Neuronal stem cell (in vitro differentiated cells): ENCODE measurements at regions not wholly inside any gene's neighbourhood (a gene's known extent, or its start where the extent isn't known, plus 50 kb on each side); places are given as distances from the start of the nearest gene placed in this dataset.
"Not testable (repeated sequence)": the region's sequence is repeated elsewhere in the genome, so short reads cannot be mapped to it uniquely, and the experiment has no call there.

Experiments used
- DNase-seq: peaks from one replicate; pipeline ENCODE4 v3.0.0-alpha.2; 2013; ENCODE audit warnings: low spot score
- H2AFZ ChIP-seq: one replicate; pipeline ENCODE4 v1.6.1; 2013; ENCODE audit warnings: mild to moderate bottlenecking, low read length, inconsistent platforms
- H2AK5ac ChIP-seq: 2 replicates; pipeline ENCODE4 v1.6.1; 2013; ENCODE audit warnings: low read depth, mild to moderate bottlenecking, inconsistent platforms, low read length, moderate library complexity, mixed read lengths
- H2BK120ac ChIP-seq: 2 replicates; pipeline ENCODE4 v1.6.1; 2013; ENCODE audit warnings: low read depth, mild to moderate bottlenecking, inconsistent platforms, low read length, moderate library complexity, mixed read lengths
- H2BK12ac ChIP-seq: one replicate; pipeline ENCODE4 v1.6.1; 2013; ENCODE audit warnings: low read length, inconsistent platforms
- H2BK15ac ChIP-seq: 2 replicates; pipeline ENCODE4 v1.6.1; 2013; ENCODE audit warnings: mild to moderate bottlenecking, low read length, inconsistent platforms, mixed read lengths
- H2BK5ac ChIP-seq: one replicate; pipeline ENCODE4 v1.6.1; 2013; ENCODE audit warnings: inconsistent platforms, mild to moderate bottlenecking, low read length, moderate library complexity
- H3K14ac ChIP-seq: one replicate; pipeline ENCODE4 v1.6.1; 2013; ENCODE audit warnings: low read length, inconsistent platforms
- H3K18ac ChIP-seq: 2 replicates; pipeline ENCODE4 v1.6.1; 2013; ENCODE audit warnings: low read length, inconsistent platforms
- H3K23ac ChIP-seq: 2 replicates; pipeline ENCODE4 v1.6.1; 2013; ENCODE audit warnings: low read depth, mild to moderate bottlenecking, mixed read lengths, low read length, inconsistent platforms; ENCODE audit not compliant: poor library complexity
- H3K27ac ChIP-seq: replicated peaks from 3 replicates; pipeline ENCODE4 v1.5.1; 2013; ENCODE audit warnings: low read length, inconsistent platforms
- H3K27me3 ChIP-seq, 3 experiments: 2 replicates each; pipeline ENCODE4 v1.6.1; 2013; ENCODE audit warnings: low read length in 3 of 3, mild to moderate bottlenecking in 2 of 3, inconsistent platforms in 1 of 3, low read depth in 1 of 3, mixed read lengths in 1 of 3, moderate library complexity in 1 of 3; ENCODE audit not compliant: control insufficient read depth in 3 of 3, insufficient read depth in 3 of 3
- H3K36me3 ChIP-seq, 2 donors: replicated peaks in 1 of 2; 2 replicates each; pipeline ENCODE4 v1.6.1; 2013; ENCODE audit warnings: low read length in 2 of 2; ENCODE audit not compliant: control insufficient read depth in 2 of 2, insufficient read depth in 2 of 2
- H3K4ac ChIP-seq: 2 replicates; pipeline ENCODE4 v1.6.1; 2013; ENCODE audit warnings: inconsistent platforms, mild to moderate bottlenecking, low read length, moderate library complexity
- H3K4me1 ChIP-seq, 2 donors: 1 replicate in 1 of 2; 2 replicates in 1 of 2; pipeline ENCODE4 v1.6.1; 2013; ENCODE audit warnings: low read length in 2 of 2, low read depth in 1 of 2; ENCODE audit not compliant: control insufficient read depth in 2 of 2, insufficient read depth in 1 of 2
- H3K4me2 ChIP-seq: one replicate; pipeline ENCODE4 v1.6.1; 2013; ENCODE audit warnings: mild to moderate bottlenecking, low read length, inconsistent platforms; ENCODE audit not compliant: insufficient read depth, poor library complexity, severe bottlenecking
- H3K4me3 ChIP-seq, 2 donors: 2 replicates each; pipeline ENCODE4 v1.5.1; 2013; ENCODE audit warnings: low read length in 2 of 2, mild to moderate bottlenecking in 2 of 2, inconsistent platforms in 1 of 2, moderate library complexity in 1 of 2
- H3K79me1 ChIP-seq: one replicate; pipeline ENCODE4 v1.6.1; 2013; ENCODE audit warnings: low read depth, mild to moderate bottlenecking, inconsistent platforms, low read length, moderate library complexity
- H3K9ac ChIP-seq: one replicate; pipeline ENCODE4 v1.6.1; 2013; ENCODE audit warnings: mild to moderate bottlenecking, low read depth, low read length, inconsistent platforms; ENCODE audit not compliant: poor library complexity
- H3K9me3 ChIP-seq, 2 donors: replicated peaks in 1 of 2; 2 replicates each; pipeline versions ENCODE3 to v1.6.1; 2013; ENCODE audit warnings: low read length in 2 of 2, mild to moderate bottlenecking in 2 of 2, inconsistent platforms in 1 of 2, low read depth in 1 of 2, mixed read lengths in 1 of 2, moderate library complexity in 1 of 2; ENCODE audit not compliant: control insufficient read depth in 2 of 2, insufficient read depth in 1 of 2
- H4K8ac ChIP-seq: one replicate; pipeline ENCODE4 v1.6.1; 2013; ENCODE audit warnings: low read depth, mild to moderate bottlenecking, inconsistent platforms, low read length, moderate library complexity
- H4K91ac ChIP-seq: one replicate; pipeline ENCODE4 v1.6.1; 2013; ENCODE audit warnings: low read length, low read depth, mild to moderate bottlenecking, inconsistent platforms; ENCODE audit not compliant: poor library complexity
- WGBS, 2 donors: extraction: QIAGEN DNeasy Blood & Tissue Kit; methylation state at CpG; one replicate each; pipeline ENCODE4 v1.1.7; 2013; ENCODE audit warnings: missing lambda C conversion rate in 2 of 2, mixed read lengths in 1 of 2; ENCODE audit not compliant: insufficient read length in 2 of 2, insufficient replicate concordance in 1 of 2; ENCODE audit errors: extremely low coverage in 2 of 2; 5-methylcytosine and 5-hydroxymethylcytosine counted together

DNA sequence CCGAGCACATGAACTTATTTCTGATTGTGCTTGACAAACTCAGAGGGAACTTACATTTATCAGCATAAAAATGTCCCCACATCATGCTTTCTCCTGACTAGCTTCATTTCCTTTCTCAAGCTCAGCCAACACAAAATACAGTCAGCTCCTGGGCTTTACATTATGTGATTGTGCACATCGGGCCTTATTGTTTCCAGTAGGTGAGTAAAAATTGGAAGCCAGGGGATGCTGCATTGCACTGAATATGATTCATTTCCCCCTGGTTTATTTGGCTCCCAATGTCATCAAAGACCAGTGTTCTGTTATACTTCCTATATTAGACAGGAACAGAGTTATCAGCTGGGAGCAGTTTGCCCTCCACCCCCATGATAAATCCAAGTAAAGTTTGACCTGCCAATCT lies 521.8 kb downstream of the RMST start:
- DNase-seq = no peak
- no peak overlapping the region for H3K27ac ChIP-seq
- no peaks in the 10 kb centered on the region for H3K36me3 ChIP-seq
- H3K9me3 ChIP-seq = no peaks in the 10 kb centered on the region
- WGBS, 2 donors = no CpG with 5 or more reads among the region's 2 CpGs
- H3K79me1 ChIP-seq = no peaks in the 10 kb centered on the region
- H3K4me1 ChIP-seq = no peaks in the 10 kb centered on the region
- H3K27me3 ChIP-seq = no peaks in the 10 kb centered on the region
- no peak overlapping the region for H2BK12ac ChIP-seq
- no peak overlapping the region for H2AFZ ChIP-seq
- no peak overlapping the region for H3K4ac ChIP-seq
- no peak overlapping the region for H3K18ac ChIP-seq
- no peak overlapping the region for H3K23ac ChIP-seq
- H2BK120ac ChIP-seq = no peak overlapping the region
- no peak overlapping the region for H3K14ac ChIP-seq
- no peak overlapping the region for H3K4me2 ChIP-seq
- H2AK5ac ChIP-seq = no peak overlapping the region
- no peak overlapping the region for H3K4me3 ChIP-seq
- H3K9ac ChIP-seq = no peak overlapping the region
- no peak overlapping the region for H2BK15ac ChIP-seq
- no peak overlapping the region for H4K91ac ChIP-seq
- no peak overlapping the region for H4K8ac ChIP-seq
- no peak overlapping the region for H2BK5ac ChIP-seq

GRCh38 chr12:97984974-97985580 lies 522.5 kb downstream of the RMST start:
- Histone ChIP-seq H2BK5ac (no peak overlapping the region), H3K23ac (no peak overlapping the region), H4K8ac (no peak overlapping the region), H3K18ac (no peak overlapping the region), H3K4me3 (no peak overlapping the region), H2AFZ (no peak overlapping the region), H3K36me3 (no peaks in the 10 kb centered on the region), H3K9ac (no peak overlapping the region), H2BK120ac (no peak overlapping the region), H2BK15ac (no peak overlapping the region), H3K79me1 (no peaks in the 10 kb centered on the region), H3K4ac (no peak overlapping the region), H3K27ac (no peak overlapping the region), H3K9me3 (no peaks in the 10 kb centered on the region), H2AK5ac (no peak overlapping the region), H2BK12ac (no peak overlapping the region), H3K27me3 (no peaks in the 10 kb centered on the region), H4K91ac (no peak overlapping the region), H3K4me1 (no peaks in the 10 kb centered on the region), H3K14ac (no peak overlapping the region), H3K4me2 (no peak overlapping the region)
- DNase-seq = no peak
- WGBS, 2 donors = no CpG with 5 or more reads among the region's 4 CpGs

DNA sequence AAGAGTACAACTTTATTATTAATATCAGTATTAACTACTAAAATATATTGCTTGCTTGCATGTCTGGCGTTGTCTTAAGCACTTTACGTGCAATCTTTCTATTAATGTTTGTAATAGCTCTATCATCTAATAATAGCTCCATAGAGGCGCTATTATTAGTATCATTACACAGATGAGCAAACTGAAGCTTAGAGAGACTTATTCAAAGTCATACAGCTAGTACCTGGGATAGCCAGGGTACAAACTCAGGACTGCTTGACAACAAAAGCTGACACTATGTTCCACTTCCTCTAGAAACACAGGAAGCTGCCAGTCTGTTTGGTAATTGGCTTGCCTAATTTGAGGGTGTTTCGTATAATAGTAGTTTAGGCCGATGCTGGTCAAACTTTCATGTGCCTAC lies 523.2 kb downstream of the RMST start:
- Histone ChIP-seq H2BK12ac (no peak overlapping the region), H3K4me2 (no peak overlapping the region), H3K79me1 (no peaks in the 10 kb centered on the region), H4K8ac (no peak overlapping the region), H3K4me1 (no peaks in the 10 kb centered on the region), H3K27ac (no peak overlapping the region), H4K91ac (no peak overlapping the region), H3K4ac (no peak overlapping the region), H3K14ac (no peak overlapping the region), H3K27me3 (no peaks in the 10 kb centered on the region), H2BK15ac (no peak overlapping the region), H3K18ac (no peak overlapping the region), H3K9ac (no peak overlapping the region), H3K36me3 (no peaks in the 10 kb centered on the region), H2BK5ac (no peak overlapping the region), H3K23ac (no peak overlapping the region), H2AK5ac (no peak overlapping the region), H3K9me3 (no peaks in the 10 kb centered on the region), H3K4me3 (no peak overlapping the region), H2AFZ (no peak overlapping the region), H2BK120ac (no peak overlapping the region)
- WGBS, 2 donors = no CpG with 5 or more reads among the region's 5 CpGs
- no peak for DNase-seq

DNA sequence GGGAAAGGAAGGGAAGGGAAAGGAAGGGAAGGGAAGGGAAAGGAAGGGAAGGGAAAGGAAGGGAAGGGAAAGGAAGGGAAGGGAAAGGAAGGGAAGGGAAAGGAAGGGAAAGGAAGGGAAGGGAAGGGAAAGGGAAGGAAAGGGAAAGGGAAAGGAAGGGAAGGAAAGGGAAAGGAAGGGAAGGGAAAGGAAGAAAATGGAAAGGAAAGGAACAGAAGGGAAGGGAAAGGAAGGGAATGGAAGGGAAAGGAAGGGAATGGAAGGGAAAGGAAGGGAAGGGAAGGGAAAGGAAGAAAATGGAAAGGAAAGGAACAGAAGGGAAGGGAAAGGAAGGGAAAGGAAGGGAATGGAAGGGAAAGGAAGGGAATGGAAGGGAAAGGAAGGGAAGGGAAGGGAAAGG lies 526.0 kb downstream of the RMST start:
- H4K91ac ChIP-seq, H2BK15ac ChIP-seq, H2BK120ac ChIP-seq, H3K9me3 ChIP-seq, H3K4me2 ChIP-seq, H2AFZ ChIP-seq, H3K9ac ChIP-seq, H4K8ac ChIP-seq, H3K4ac ChIP-seq, H3K27me3 ChIP-seq, H2BK5ac ChIP-seq, H3K14ac ChIP-seq, H2BK12ac ChIP-seq, H3K79me1 ChIP-seq, H2AK5ac ChIP-seq, H3K36me3 ChIP-seq, H3K27ac ChIP-seq, H3K23ac ChIP-seq, H3K18ac ChIP-seq, DNase-seq, H3K4me1 ChIP-seq, H3K4me3 ChIP-seq: not testable (repeated sequence)
